Cerebellar nuclear complex (tissue), 1 donor: ENCODE measurements at regions not wholly inside any gene's neighbourhood (a gene's known extent, or its start where the extent isn't known, plus 50 kb on each side); places are given as distances from the start of the nearest gene placed in this dataset.
"Not testable (repeated sequence)": the region's sequence is repeated elsewhere in the genome, so short reads cannot be mapped to it uniquely, and the experiment has no call there.

Source experiments
- DNase-seq, 2 experiments: peaks; one replicate each; lab custom pipeline; 2025; lab: John Stamatoyannopoulos, UW

- DNase-seq = no peak
Observed at GRCh38 chr17:36845916-36846315, 91.4 kb upstream of the LHX1 start.

- DNase-seq = no peak
Observed at GRCh38 chr17:36846410-36847292, 90.6 kb upstream of the LHX1 start.

- no peak for DNase-seq
Observed at GRCh38 chr17:36848008-36848902, 89.0 kb upstream of the LHX1 start.

GRCh38 chr17:36849020-36849419 is 88.3 kb upstream of the LHX1 start:
- DNase-seq = not testable (repeated sequence)

GRCh38 chr17:36849871-36850348 is 87.4 kb upstream of the LHX1 start:
- DNase-seq = no peak

- no peak for DNase-seq
Observed at GRCh38 chr17:36850790-36851189, 86.5 kb upstream of the LHX1 start.

- DNase-seq = no peak
Observed at GRCh38 chr17:36851250-36851649, 86.0 kb upstream of the LHX1 start.

- DNase-seq = not testable (repeated sequence)
Observed at GRCh38 chr17:36852478-36852877, 84.8 kb upstream of the LHX1 start.

- no peak for DNase-seq
Observed at GRCh38 chr17:36854982-36855381, 82.3 kb upstream of the LHX1 start.

GRCh38 chr17:36855459-36855858 is 81.8 kb upstream of the LHX1 start:
- DNase-seq = no peak

GRCh38 chr17:36856222-36856621 is 81.1 kb upstream of the LHX1 start:
- no peak for DNase-seq

- no peak for DNase-seq
Observed at GRCh38 chr17:36856903-36857381, 80.3 kb upstream of the LHX1 start.

GRCh38 chr17:36857698-36858097 is 79.6 kb upstream of the LHX1 start:
- DNase-seq = no peak

- DNase-seq = no peak
Observed at GRCh38 chr17:36858119-36859002, 78.9 kb upstream of the LHX1 start.

GRCh38 chr17:36859003-36859300 is 78.3 kb upstream of the LHX1 start:
- DNase-seq = no peak

- no peak for DNase-seq
Observed at GRCh38 chr17:36859706-36860105, 77.6 kb upstream of the LHX1 start.

GRCh38 chr17:36861531-36861930 is 75.7 kb upstream of the LHX1 start:
- no peak for DNase-seq

GRCh38 chr17:36862116-36862920 is 75.0 kb upstream of the LHX1 start:
- DNase-seq = no peak

GRCh38 chr17:36863131-36863530 is 74.1 kb upstream of the LHX1 start:
- no peak for DNase-seq

- no peak for DNase-seq
Observed at GRCh38 chr17:36863676-36864612, 73.3 kb upstream of the LHX1 start.
